NOMO-1 (cell line): ENCODE measurements at regions not wholly inside any gene's neighbourhood (a gene's known extent, or its start where the extent isn't known, plus 50 kb on each side); places are given as distances from the start of the nearest gene placed in this dataset.

ENCODE experiments used
- DNase-seq, 2 experiments: peaks; one replicate each; lab custom pipeline; 2025; ENCODE audit not compliant: unreplicated experiment in 2 of 2; lab: John Stamatoyannopoulos, UW

DNA sequence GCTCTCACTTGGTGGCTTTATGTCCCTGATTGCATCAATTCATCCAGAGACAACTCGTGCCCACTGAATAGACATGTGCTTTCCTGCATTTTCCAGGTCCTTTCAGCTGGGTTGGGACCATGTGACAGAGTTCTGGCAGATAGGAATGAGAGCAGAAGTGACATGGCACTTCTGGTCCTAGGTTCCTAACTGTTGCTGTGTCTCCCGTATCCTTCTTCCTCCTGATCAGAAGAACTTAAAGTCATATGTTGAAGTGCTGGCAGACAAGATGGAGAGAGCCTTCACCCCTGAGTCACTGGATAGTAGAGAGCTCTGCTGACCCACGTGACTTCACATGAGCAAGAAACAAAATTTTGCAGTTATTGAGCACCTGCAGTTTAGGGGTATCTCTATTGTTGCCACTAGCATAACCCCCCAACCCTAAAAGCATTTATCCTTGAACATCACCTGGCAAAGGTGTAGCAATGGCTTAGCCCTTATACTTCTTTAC, 80.0 kb downstream of the NREP start:
- no peak for DNase-seq

DNA sequence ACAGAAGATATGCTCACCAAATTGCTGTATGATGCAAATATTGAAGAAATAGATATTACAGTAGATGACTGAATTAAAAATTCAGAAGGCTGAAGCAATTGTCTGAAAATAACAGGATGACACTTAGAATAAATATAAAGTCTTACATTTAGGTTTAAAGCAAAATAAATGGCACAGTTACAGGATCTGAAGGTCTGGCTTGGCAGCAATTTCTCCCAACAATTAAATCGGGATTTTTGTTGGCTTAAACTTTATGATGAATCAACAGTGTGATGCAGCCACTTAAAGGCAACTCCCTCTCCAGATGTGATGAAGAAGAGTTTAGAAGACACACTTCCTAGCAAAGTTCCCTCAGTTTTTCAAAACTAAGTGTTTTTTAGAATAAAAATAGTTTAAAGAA, 80.5 kb downstream of the NREP start:
- no peak for DNase-seq

DNA sequence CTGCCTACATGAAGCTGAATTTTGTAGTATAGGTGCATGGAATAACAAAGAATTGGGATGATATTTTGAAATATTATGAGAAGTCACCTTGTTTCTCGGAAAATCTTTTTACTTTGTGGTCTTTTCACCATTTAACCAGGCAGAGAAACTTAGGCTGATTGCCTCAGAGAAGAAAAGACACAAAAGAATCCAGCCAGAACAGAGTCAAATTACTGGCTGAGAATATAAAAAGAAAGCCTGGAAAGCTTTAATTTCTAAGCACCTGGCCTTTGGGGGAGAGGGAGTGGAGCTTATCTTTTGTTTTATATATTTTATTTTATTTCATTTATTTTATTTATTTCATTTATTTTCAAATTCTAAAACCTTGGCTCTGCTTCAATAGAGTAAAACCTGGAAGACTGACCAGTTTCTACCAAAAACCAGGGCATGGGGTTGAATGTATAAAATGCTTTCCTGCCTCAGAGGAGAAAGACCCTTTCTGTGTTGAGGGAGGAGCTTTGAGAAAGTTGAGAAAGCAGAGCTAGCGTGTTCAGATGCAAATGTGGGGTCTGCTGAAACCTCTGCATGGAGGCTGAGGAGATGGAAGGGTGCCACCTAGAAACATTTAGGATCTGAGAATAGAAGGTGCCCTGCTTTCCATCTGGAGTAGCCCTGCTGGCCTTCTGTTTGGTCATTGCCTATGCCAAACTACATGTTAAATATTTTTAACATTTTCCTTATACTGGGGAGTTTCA, 81.6 kb downstream of the NREP start:
- no peak for DNase-seq

DNA sequence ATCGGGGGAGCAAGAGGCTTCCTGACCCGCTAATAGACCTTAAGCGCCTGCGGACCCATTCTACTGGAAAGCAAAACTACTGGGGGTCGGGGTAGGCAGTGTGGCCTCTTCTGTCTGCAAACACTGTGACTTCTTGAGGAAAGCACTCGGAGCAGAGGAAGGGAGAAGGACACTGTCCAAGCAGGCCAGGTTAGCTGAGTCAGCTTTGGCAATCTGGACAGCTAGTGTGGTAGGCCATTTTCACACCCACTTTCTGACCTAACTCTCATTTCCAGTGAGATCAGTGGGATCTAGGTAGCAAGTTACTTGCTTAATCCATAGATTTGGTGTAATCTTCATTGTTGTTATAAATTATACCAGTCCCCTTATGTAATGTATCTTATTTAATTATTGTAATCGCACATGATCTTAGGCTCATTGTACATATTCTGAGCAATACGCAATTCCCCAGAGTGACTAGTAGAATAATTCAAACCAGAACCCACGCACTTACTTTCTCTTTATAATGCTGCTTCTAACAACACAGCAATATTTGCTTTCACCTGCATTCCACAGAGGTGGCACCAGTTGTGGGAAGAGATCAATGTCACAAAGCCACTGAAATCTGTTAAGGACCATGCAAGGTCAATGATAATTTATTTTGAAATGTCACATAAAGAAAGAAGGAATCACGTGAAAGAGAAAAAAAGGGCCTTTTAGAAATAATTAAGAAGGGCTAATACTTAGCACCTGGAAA, 82.9 kb downstream of the NREP start:
- no peak for DNase-seq

DNA sequence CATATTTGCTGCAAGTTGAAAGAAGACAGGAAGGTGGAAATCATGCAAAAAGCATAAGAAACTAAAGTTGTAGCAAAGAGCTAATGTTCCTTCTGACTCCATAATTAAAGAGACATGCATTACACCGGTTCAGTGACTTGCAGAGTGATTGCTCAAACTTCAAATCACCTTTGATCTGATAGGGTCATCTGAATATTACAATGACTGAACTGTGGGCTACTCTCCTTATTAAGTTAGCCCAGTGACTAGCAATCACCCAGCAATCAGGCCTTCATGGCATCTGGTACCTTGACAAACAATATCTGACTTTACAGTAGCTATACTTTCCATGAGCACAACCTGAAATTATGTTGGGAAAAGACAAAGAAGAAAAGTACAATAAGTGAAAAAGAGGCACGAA, 84.9 kb downstream of the NREP start:
- no peak for DNase-seq

DNA sequence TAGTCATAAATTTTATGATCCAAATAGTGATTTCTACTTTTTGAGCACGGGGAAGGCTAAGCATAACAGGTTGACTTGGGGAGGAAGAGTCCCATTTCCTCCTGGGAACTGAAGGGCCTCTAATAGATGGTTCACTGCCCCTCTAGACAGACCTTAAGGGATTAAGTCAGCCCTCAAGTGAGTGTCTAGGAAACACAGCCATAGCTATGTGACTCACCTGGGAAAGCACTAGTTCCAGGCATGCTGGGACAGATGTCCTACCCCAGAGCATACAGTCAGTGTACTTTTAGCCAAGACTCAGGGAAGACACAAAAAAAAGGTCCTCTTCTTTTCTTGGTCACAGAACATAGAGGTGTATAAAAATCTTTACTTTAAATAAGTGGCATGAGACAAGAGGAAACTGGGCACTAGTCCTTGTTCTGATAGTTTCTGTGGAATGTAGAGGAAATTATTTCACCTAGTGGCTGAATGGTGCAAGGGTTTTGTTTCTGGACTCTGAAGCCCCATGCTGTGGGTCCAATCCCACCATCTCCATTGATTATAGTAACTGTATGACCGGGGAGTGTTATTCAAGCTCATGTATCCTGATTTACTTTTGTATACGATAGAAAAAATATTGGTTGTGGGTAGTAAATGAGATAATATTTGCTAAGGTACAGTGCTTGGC, 86.0 kb downstream of the NREP start:
- no peak for DNase-seq

DNA sequence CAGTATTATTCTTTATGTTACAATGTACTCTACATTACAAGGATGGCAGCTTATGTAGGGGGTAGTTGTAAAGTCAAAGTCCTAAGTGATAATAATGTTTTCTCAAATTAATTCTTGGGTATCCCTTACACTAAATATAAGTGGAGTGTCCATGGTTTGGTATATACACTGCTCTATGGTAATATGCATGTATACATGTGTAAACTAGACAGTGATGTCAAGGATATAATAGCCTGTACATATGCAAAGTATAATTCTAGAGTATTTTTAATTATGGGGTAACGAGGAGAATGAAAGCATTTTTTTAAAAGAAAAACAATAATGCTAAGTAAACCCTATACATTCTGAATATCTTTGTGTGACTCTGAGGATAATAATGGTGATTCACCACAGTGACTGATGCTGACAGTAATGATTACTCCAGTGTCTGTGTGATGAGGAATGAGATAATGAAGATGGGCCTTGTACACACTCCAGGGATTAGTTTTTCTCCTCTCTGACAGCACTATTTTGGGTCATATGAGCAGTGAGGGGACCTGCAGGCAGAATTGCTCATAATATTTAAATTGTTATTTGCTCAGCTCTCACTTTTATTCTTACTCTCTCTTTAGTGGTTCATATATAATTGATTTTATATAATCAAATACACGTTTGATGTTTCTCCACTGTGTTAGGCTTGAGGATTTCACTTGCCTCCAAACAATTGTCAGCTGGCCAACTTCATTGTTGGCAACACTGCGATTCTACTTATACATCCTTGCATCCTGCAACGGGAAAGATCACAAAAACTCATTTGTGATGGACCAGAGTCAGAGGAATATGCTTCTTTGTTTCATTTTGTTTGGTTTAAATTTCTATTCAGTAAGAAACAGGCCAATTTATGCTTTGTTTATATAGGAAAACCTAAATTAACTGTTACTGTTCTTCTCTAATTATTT, 88.2 kb downstream of the NREP start:
- no peak for DNase-seq

DNA sequence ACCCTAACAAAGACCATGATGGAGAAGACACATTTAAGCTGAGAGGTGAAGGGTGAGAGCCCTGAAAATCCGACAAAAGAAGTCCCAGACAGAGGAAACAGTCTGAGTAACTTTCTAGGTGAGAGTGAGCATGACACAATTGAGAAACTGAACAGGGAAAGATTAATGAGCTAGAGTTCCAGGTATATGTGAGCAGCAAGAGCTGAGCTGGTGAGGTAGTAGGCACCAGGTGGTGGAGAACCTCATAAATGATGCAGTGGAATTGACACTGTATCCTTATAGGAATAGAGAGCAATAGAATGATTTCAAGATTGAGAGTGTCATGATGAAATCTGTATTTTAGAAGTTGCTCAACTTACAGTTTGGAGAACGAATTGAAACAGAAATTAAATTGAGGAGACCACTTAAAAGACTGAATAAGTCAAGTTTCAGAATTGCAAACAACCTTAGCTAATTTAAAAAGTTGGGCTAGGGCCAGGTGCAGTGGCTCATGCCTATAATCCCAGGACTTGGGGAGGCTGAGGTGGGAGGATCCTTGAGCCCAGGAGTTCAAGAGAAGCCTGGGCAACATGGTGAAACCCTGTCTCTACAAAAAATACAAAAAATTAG, 89.8 kb downstream of the NREP start:
- peak in 1 of 2 experiments; percentile 59 for DNase-seq

DNA sequence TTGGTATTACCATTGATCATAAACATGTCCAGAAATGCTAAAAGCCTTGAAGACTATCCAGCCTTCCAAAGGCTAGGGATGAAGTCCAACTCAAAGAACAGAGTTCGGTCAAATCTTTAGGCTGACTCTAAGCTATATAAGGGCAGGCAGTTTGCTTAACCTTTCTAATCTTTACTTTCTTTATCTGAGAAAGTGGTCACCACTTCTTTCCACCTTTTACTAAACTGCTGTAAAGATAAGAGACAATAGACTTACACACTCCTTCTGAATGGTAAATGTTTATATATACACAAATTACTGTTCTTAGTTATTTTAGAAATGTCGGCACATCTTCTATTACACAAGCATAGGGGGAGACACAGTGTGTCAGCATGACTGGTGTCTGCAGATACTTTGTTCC, 100.4 kb downstream of the NREP start:
- DNase-seq, result peak in 1 of 2 experiments; percentile 77

DNA sequence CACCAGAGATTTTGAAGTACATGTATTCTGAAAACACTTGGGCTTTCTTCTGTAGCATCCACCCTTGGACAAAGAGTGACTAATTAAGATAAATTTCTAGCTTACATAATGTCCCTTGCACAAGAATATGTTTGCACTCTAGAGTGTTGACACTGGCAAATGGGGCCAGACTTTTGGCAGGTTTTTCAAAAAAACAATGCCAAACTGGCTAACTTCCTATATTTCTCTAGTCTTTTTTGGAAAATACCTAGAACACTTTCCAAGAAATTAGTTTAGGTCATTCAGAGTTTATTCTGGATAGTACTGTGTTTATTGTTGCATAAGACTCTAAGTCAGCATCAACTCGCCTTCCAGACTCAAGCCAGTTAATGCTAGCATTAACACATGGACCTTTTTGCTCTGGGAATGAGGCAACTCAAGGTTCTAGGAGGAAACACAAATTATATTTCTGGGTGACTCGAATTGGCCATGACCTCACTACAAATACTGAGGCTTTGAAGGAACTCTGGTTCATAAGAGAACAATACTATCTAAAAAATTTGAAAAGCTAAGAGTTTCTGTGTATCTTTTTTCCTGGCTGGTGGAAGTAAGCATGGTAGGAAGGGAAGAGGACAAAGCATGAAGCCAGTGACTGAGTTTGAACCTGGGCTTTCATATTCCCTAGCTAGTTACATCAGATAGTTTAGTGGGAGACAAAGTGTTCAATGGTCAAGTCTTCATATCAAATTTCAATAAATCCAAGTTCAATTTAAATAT, 101.6 kb downstream of the NREP start:
- peak; percentile 22 to 50 for DNase-seq

DNA sequence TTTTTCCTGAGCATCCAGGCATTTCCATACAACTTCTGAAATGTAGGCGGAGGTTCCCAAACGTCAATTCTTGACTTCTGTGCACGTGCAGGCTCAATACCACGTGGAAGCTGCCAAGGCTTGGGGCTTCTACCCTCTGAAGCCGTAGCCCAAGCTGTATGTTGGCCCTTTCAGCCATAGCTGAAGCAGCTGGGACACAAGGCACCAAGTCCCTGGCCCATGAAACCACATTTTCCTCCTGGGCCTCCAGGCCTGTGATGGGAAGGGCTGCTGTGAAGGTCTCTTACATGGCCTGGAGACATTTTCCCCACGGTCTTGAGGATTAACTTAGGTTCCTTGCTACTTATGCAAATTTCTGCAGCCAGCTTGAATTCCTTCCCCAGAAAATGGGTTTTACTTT, 103.6 kb downstream of the NREP start:
- DNase-seq, result no peak

DNA sequence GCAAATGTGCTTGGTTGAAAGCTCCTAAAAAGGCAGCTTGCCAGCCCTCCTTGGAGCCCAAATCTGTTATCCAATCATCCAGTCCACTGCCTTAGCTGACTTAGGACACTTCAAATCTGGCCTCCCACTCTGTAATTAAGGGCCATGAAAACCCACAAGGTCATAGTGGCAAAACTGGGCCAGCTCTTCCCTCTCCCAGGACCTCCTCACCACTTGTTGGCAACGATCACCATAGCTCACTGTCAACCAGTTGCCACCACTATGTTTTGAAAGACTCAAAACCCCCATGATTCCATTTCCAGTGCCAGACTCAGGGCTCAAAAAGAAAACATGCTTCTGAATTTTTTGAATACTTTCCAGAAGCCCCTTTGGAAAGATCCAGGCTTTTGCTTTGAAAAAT, 107.5 kb downstream of the NREP start:
- DNase-seq, result no peak

DNA sequence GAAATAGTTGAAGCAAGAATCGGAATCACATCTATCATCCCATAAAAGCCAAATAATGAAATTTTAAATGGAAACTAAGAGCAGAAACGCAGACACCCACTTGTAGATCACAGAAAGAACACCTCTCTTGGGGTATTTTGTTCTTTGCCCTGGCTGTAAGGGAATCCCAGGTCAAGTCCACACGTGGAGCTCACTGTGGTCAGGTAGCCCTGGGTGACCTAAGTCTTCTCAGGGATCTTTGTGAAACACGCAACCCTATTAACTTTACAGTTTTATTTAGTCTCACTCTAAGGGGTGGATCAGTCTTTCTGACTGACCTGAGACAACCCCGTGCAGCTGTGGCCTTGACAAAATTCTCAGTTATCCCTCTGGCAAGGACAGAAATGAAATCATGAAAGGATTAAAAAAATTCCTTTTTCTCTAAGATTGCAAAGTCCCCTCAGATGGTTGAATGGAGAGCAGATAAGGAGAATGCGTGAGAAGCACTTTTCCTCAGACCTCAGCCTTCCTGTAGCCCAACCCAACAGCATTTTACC, 111.6 kb downstream of the NREP start:
- DNase-seq, result no peak

DNA sequence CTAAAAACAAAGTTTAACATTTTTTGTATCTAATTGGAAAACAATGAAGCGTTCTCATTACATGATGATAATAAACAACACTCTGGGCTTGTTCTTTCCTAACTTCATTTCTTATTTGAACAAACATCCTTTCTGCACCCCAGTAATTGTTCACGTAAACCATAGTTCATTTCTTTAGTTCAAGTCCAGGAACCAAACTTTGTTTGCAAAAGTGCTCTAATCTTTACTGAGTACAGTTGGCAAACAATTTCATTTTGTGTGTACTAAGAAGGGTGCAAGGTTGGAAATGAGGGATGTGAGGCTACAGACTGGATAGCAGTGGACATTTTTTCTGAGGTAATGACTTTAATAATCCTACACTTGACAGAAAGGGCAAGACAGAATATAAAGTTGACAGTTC, 113.5 kb downstream of the NREP start:
- no peak for DNase-seq

DNA sequence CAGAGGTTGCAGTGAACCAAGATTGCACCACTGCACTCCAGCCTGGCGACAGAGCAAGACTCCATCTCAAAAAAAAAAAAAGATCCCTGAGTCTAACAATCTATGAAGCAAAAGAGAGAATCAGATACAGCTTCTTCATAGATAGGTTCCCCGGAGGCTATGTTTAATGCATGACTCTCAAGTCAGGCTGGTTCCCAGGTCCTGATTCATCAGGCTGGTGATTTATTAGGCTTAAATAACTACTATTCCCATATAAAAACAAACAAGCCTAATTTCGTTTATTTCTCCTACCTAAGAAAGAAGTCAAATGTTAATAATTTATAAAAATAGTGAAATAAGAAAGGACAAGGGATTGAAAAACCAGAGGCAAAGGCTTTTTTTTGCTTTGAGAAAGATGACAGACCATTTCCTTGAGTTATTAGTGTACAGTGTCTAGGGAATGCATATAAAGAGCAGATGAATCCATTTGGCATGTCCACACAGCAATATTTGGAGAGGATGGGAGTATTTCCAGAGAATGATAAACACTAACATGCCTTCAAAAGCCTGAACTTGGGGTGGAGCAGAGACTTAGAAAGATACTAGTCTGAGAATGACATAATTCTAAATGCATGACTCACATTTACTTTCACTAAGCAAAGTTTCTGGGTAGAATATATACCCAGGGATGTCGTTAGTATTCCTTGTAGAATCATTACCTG, 115.3 kb downstream of the NREP start:
- no peak for DNase-seq

DNA sequence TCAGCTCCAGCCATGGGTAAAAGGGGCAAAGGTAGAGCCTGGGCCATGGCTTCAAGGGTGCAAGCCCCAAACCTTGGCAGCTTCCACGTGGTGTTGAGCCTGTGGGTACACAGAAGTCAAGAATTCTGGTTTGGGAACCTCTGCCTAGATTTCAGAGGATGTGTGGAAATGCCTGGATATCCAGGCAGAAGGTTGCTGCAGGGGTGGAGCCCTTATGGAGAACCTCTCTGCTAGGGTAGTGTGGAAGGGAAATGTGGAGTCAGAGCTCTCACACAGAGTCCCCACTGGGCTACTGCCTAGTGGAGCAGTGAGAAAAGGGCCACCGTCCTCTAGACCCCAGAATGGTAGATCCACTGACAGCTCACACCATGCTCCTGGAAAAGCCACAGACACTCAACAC, 117.1 kb downstream of the NREP start:
- no peak for DNase-seq

DNA sequence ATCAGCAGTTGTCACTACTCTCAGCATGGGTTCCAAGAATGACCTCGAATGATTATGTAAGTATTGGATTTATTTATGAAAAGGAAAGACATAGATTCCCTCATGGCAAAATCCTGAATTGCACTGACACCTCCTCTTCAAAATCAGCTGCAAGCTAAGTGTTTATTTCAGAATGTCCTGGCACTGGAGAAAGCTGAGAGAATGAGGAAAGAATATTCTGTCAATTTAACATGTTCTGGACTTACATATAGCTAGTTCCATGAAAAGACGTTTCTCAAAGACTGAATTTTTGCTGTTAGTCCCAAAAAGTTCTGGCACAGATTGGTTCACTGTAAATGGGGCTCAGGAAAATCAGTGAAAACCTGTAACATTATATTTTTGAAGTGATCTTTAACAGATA, 120.3 kb downstream of the NREP start:
- no peak for DNase-seq

DNA sequence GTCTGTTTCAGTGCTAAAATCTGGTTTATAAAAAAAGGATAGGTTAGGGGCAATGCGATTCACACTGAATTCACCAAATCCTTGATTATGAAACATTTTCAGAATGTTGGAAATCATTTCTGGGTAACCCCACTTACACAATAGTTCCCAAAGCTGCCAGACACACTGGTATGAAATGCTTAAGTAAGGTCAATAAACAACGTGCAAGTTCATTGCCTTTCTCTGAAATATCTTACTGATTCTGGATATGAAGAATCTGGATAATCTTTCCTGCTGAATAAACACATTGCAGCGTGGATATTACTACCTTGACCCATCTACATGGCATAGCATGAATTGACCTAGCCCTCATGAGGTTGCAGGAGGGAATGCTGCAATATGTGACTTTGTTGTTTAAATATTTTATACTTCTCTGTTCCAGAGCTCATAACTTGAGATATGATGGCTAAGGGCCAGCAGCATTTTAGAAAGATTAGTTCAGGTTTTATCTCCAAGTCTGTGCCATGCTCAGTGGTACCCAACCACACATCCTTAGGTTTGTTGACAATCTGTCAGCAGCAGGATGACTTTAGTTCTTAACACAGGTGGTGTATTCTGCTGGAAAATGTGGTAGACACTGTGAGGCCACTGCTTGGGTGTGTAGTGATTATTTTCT, 121.0 kb downstream of the NREP start:
- DNase-seq, result no peak
